Umbilical cord (tissue), 1 donor: ENCODE measurements at regions not wholly inside any gene's neighbourhood (a gene's known extent, or its start where the extent isn't known, plus 50 kb on each side); places are given as distances from the start of the nearest gene placed in this dataset.

ENCODE experiments used
- DNase-seq: peaks from one replicate; pipeline ENCODE4 v3.0.0-alpha.2; 2015; ENCODE audit warnings: low spot score

DNA sequence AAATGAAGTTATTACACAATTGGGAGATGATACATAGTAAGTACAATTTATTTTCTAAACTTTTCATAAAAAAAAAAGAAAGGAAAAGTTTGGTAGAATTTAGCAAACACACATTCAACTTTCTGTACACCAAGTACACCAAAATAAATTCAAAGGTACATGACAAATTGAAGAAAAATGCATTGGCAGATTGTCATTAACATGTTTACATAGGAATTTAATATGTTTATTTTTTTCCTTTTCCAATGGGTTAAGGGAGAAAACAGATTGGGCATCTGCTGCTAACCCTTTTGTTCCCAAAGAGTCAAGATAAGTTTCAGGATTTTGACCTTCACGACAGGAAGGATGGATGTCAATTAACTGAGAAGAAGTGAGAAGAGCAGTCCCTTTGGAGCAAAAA lies 620.4 kb downstream of the XIRP2 start:
- no peak for DNase-seq

DNA sequence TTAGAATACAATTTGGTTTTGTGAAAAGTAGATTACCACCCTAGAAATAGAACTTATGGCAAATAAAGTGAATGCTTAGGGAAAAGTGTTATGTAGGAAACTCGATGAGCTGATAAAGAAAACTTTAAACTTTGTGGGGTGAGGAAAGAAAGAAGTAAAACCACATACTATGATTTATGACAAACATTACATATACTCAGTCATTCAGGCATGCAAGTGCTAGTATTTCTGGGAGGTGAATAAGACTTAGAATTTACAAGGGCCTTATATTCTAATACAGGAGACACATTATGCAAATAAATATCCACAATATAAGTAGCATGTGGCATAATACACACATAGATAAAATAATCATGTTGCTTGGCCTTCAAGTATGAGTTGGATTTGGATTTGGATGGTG lies 618.1 kb downstream of the XIRP2 start:
- DNase-seq = no peak

DNA sequence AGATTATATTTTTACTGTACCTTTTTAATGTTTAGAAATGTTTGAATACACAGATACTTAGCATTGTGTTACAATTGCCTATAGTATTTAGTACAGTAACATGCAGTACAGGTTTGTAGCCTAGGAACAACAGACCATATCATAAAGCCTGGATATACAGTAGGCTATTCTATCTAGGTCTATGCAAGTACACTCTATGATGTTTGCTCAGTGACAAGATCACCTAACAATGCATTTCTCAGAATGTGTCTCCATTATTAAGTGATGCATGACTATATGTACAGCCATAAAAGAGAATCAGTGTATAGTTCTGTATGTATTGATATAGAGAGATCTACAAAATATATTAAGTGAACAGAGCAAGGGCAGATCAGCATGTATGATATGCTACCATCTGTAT lies 616.4 kb downstream of the XIRP2 start:
- DNase-seq = no peak

DNA sequence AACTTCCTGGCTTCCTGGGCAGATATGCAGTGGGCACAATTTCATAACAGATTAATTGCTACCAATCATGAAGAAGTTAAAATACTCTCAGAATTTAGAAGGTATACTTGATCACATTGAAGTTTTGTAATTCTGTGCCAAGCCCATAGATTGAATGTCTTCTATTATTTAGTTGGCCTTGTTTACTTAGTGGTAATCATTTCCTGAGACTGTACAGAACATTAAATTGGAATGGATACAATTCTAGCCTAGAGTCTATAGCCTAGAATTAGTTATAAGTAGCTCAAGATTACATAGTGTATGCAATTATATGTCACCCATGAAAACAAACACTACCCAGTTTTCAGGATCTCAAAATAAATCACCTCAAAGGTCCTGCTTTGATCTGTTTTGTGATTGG lies 615.8 kb downstream of the XIRP2 start:
- no peak for DNase-seq

DNA sequence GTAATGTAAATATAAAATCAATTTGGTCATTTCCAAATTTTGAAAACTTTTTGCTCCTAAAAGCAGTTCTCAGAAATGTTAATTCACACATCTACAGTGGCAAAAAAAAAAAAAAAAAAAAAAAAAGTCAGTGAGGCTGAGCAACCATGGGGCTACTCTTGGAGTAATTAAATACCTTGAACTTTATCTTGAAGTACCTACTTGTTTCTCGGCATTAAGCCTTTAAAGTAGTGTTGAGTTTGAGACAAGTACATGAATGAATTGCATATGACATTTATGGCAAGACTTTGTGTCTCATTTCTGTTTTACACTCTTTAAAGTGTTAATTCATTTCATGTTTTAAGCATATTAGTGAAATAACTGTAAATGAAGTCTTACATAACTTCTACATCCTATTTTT lies 613.3 kb downstream of the XIRP2 start:
- DNase-seq = no peak

DNA sequence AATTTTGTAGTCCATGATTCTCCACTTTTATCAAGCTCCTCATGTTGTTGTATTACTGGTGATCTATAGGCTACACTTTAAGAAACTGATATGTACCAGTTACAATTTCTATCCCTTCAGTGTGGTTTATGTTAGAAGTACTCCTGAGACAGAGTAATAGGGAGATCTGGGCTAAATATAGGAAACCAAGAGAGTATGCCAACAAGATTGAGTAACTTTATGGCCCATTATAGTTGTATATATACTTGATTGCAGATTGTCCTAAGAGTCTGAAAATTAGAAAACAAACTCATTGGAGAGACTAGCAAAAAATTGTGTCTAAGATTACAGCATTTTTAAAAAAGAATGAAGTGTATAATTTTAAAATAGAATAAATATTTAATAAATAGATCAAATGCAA lies 605.6 kb downstream of the XIRP2 start:
- DNase-seq = no peak

DNA sequence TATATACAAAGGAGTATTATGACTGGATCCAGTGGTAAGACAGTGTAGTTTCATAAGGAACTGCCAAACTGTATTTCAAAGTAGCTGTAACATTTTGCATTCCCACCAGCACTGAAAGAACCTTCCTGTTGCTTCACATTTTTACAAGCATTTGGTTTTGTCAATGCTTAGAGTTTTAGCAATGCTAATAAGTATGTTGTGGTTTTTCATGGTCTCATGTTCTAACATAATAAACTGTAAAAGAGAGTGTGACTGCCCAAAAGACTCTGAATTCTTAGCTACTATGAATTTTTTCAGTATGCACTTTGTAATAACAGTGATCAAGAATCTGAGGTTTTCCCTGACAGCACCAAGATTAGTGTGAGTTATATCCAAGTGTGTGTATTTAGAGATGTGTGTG lies 604.2 kb downstream of the XIRP2 start:
- DNase-seq = peak; percentile 25

DNA sequence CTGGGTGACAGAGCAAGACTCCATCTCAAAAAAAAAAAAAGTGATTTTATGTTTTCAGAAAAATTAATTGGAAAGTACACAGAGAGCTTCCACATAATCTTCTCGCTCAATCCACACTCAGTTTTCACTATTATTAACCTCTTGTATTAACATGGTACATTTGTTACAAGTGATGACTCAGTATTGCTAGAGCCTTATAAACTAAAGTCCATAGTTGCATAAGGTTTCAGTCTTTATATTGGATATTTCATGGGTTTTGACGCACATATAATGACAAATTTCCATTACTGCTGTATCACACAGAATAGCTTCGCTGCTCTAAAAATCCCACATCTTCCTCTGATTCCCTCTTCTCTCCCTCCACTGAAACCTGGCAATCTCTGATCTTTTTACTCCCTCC lies 603.5 kb downstream of the XIRP2 start:
- DNase-seq = no peak

DNA sequence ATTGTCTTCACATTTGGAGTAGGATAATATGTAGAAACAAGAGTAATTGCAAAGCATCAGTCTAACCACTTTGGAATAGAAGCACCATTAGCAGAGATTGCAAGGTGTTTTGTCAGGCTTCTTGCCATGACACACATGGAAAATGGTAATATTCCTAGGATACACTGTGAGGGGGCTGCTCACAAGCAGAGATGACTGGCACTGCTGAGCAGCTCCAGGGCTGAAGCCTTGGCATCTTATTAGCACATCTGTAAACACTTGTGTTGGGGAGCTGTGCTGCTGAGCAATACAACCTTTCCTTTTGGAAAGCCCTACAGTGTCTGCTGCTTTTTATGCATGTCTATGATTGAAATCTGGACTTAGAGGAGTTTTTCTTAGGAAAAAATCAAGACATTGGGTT lies 602.2 kb downstream of the XIRP2 start:
- DNase-seq = no peak

DNA sequence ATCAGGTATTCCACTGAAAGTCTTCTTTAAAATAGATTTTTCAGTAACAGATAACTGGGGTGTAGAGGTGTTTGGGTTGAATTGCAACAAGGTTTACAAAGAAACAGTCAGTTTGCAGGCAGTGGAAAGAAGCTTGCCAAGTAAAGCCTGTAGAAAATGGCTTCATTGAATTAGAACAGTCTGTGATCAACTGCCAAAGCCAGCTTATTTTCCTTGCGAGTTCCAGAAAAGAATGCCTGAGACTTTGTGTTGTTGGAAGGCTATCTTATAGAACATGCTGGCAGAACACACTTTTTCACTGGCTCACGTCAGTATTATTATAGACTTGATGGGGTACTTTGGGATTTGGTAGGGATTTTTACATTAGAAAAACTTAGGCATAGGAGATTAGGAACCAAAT lies 601.0 kb downstream of the XIRP2 start:
- peak; percentile 92 for DNase-seq

DNA sequence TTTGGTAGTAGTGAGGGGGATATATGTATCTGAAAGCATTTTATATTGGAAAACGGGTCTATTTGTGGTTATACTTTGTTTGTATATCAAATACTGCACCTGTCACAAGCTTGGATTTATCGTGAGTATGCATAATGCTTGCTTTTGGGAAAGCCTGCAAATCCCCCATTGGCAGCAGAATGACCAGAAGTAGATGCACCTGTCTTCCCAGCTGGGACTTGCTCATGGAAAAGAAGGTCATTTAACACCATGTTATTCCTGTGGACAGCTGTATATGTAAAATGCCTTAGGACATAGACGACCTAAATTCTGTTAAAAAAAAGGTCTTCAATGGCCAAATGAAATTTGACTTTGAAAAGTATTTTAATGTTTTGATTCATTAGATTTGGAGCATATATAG lies 599.4 kb downstream of the XIRP2 start:
- no peak for DNase-seq

DNA sequence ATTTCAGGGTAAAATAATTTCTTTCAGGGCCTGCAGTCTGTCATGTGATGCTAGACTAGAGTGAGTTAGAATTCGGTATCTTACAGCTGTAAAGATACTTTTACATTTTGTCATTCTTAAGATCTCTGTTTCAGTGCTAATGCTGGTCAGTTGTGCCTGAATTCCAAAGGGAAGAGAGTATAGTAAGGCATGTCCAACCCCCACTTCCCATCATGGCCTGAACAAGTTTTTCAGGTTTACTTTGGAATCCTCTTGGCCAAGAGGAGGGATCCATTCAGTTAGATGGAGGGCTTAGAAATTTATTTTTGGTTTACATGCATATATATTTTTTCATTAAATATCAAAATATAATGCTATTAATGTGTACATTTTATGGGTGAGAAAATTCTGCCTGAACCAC lies 596.6 kb downstream of the XIRP2 start:
- no peak for DNase-seq

DNA sequence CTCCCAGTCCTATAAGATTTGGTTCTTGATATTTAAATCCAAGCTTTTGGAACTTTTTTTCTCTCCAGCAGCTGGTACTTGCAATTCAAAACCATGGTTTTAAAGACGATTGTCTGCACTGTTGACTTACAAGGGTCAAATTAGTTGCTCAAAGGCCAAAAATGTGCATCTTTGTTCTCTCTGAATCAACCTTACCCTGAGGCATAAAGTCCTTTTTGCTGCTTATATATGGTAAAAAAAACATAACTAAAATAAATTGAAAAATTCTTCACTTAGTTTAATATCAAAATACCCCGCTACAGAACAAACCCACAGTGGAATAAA lies 592.7 kb downstream of the XIRP2 start:
- no peak for DNase-seq

DNA sequence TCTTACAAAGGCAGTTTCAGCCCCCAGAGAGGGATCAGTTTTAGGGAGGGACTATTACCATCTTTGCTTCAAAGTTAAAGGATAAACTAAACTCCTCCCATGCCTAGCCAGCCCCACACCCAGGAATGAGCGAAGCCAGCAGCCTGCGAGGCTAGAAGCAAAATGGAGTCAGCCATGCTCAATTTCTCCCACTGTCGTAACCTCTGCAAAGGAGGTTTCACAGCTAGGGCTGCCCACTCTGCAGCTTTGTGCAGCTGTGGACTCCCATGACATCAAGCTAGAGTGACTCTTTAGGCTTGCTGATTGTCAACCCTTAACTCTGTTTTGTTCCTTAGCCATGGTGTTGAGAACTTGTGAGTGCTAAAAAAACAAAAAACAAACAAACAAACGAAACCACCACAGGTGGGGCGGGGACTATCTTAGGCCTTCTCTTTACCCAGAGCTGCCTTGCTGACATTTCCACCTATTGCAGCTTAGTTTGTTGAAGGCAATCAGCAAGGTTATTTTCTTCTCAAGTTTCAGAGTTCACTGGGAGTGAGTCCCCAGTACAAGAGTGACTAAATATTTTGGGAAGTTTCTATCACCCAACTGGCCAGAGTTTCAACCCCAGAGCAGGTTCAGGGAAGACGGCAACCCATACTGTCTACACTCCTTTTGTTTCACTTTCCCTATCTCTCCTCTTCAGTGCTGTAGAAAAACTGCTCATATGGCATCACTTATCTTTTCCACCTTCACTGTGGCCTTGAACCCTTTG lies 592.1 kb downstream of the XIRP2 start:
- no peak for DNase-seq

DNA sequence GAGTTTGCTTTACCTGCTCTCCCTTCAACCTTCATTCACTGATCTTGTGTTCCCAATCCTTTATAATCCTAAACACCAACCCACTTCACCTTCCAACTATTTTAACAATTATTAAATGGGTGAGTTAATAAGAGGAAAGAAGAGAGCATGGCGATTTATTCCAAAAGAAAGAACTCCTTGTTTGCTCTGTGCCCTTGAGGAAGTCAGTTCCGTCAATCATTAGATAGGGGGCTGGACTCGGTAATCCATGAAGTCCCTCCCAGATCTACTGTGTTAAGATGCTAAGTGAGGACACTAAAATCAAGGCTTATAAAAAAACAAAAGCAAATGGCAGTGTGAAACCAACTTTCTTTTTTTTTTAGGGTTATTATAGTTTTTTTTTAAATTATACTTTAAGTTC lies 589.9 kb downstream of the XIRP2 start:
- no peak for DNase-seq

DNA sequence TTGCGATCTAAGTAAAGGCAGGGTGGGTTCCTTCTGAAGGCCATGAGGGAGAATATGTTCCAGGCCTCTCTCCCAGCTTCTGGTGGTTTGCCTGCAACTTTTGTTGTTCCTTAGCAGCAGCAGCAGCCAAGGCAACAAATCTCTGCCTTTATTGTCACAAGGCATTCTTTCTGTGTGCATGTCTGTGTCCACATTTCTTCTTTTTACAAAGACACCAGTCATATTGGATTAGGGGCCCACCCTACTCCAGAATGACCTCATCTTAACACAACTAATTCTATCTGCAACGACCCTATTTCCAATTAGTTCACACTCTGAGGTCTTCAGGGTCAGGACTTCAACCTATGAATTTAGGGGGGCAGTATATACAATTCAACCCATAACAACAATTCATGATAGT lies 587.5 kb downstream of the XIRP2 start:
- no peak for DNase-seq

DNA sequence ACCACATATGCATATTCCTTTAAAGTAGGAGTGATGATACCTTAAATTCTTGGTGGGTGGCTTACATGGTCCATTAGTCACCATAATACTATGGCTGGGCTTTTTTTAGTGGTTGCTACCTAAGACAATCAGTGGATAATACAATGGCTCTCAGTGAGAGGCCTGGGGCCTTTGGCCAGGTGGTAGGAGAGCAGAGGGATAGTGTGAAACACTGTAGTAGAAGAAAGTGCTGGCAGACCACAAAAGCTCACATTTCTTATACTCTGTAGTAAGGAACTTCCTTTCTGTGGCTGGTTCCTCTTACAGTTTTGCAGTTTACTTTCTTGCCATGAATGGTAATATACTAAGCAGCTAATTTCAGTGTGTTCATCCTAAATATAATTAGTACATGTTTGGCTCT lies 583.5 kb downstream of the XIRP2 start:
- DNase-seq = no peak

DNA sequence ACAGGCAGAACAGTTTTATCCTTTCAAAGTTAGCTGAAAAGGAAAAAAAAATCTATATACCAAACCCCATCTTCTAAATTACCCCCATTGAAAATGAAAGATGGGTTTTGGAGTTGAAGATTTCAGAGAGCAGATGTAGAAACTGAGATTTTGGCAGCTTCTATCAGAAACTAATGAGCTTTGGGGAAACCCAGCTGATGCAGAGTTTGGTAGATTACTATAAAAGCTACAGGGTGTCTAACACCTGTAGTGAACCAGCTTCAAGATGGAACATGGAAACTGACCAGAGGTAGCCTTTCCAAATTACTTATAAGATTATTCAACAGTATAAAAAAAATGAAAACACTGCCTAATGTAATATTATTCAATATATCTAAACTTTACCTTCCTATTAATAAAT lies 583.1 kb downstream of the XIRP2 start:
- no peak for DNase-seq

DNA sequence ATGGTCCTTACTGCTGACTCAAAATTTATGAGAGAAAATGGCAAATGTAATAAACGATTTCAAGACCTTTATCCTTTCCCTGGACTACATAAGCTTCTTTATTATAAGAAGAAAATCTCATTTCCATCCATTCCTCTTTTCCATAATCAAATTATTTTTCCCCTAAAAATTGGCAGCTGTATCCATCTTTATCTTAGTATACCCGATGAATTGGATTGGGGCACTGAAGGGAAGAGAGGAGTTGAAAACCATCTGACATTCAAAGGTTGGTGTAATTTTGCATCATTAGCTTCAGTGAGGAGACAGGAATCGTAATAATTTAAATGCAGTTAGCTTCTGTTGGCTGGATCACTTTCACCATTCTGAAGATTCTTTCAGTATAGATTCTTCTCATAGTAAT lies 574.1 kb downstream of the XIRP2 start:
- DNase-seq = no peak

DNA sequence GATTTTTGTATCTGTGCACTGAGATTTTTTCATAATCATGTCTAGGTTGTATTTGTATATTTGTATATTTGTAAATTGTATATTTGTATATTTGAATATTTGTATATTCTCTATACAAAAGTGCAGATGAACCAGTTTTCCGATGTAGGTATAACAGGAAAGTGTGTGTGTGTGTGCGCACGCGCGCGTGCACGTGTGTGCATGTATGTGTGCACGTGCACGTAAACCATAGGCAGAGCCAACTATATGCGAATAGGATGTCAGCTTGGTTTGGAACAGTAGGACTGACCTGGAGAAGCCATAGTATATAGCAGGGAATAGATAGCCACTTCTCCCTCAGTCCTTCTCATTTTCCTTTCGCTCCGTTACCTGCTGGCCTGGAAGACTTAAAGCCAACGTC lies 565.8 kb downstream of the XIRP2 start:
- no peak for DNase-seq

DNA sequence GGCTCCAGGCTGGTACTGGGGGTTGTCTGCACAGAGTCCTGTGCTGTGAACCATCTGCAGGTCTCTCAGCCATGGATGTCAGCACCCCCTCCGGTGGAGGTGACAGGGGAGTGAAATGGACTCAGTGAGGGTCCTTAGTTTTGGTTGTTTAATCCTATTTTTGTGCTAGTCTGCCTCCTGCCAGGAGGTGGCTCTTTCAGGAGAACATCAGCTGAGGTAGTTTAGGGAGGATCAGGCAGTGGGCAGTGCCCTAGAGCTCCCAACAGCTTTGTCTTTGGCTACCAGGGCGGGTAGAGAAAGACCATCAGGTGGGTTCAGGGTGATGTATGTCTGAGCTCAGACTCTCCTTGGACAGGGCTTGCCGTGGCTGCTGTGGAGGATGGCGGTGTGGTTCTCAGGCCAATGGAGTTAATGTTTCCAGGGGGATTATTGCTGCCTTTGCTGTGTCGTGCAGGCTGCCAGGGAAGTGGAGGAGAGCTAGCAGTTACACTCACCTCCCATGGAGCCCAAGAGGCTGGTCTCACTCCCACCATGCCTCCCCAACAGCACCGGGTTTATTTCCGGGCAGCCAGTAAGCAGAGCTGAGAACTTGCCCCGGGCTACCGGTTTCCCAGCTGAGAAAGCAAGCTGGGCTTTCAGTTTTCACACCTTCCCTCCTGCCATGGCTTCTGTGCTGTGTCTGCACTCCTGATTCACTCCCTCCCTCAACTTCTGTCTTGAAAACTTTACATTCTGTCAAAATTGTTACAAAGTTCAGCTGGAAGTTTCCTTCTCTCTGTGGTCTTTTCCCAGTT lies 563.4 kb downstream of the XIRP2 start:
- no peak for DNase-seq

DNA sequence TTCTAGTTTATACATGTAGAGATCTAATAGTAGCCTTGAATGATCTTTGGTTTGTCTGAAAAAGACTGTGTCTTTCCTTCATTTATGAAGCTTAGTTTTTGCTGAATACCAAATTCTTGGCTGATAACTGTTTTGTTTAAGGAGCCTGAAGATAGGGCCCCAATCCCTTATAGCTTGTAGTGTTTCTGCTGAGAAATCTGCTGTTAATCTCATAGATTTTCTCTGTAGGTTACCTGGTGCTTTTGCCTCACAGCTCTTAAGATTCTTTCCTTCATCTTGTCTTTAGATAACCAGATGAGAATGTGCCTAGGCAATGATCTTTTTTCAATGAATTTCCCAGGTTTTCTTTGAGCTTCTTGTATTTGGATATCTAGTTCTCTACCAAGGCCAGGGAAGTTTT lies 562.1 kb downstream of the XIRP2 start:
- DNase-seq = no peak

DNA sequence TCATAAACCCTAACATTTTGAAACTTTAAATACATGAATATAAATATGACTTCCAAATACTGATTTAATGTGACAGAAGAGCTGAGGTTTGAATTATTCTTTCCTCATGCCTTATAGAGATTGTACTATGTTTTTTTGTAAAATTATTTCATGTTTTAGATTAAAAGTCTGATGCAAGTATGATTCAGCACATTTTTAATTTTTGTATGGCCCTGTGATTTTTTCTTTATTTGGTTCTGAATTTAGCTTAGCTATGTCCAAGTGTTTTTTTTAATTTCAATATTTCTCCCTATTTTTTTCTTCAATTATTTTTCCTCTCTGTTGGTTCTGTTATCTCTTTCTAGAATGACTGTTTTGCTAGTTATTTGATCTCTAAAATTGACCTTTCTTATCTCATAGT lies 552.1 kb downstream of the XIRP2 start:
- DNase-seq = no peak

DNA sequence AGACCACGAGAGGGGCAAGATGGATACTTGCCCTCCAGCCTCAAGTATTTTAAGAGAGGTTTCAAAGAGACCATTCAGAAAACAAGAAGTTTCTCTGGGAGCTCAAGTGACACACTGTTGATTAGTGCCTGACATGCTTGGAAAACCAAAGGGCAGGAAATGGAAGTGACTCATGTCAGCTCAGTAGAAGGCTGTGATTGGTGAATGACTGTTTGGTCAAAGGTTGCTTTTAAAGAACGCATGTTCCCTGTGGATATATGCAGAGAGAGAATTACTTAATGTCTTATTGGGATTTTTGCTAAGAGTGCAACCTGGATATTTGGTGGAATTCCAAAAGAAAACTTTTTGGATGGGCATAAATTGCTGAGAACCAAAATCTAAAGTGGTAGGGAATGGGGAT lies 549.9 kb downstream of the XIRP2 start:
- DNase-seq = no peak
